Mesenchymal stem cell (in vitro differentiated cells and primary cell): ENCODE measurements at regions not wholly inside any gene's neighbourhood (a gene's known extent, or its start where the extent isn't known, plus 50 kb on each side); places are given as distances from the start of the nearest gene placed in this dataset.

Experiments used
- DNase-seq: peaks from one replicate; pipeline ENCODE4 v3.0.0-alpha.2; 2013
- H2AFZ ChIP-seq: one replicate; pipeline ENCODE4 v1.6.1; 2013; ENCODE audit warnings: low read depth, mild to moderate bottlenecking, control low read depth, inconsistent platforms, low read length, moderate library complexity
- H2AK5ac ChIP-seq: 2 replicates; pipeline ENCODE4 v1.6.1; 2013; ENCODE audit warnings: low read length, moderate library complexity, mild to moderate bottlenecking, inconsistent platforms; ENCODE audit not compliant: severe bottlenecking
- H2BK120ac ChIP-seq: one replicate; pipeline ENCODE4 v1.6.1; 2013; ENCODE audit warnings: low read depth, mild to moderate bottlenecking, inconsistent platforms, low read length, moderate library complexity
- H2BK12ac ChIP-seq, 2 experiments: one replicate each; pipeline ENCODE4 v1.6.1; 2013; ENCODE audit warnings: inconsistent platforms in 2 of 2, low read length in 2 of 2, mild to moderate bottlenecking in 2 of 2, moderate library complexity in 2 of 2, control low read depth in 1 of 2
- H2BK15ac ChIP-seq: one replicate; pipeline ENCODE4 v1.6.1; 2013; ENCODE audit warnings: mild to moderate bottlenecking, low read depth, inconsistent platforms; ENCODE audit not compliant: poor library complexity, severe bottlenecking
- H2BK5ac ChIP-seq: 2 replicates; pipeline ENCODE4 v1.6.1; 2013; ENCODE audit warnings: low read depth, mild to moderate bottlenecking, low read length, control low read depth, inconsistent platforms; ENCODE audit not compliant: poor library complexity, severe bottlenecking
- H3K14ac ChIP-seq, 2 experiments: one replicate each; pipeline ENCODE4 v1.6.1; 2013; ENCODE audit warnings: inconsistent platforms in 2 of 2, low read length in 2 of 2, control low read depth in 1 of 2, mild to moderate bottlenecking in 1 of 2, moderate library complexity in 1 of 2
- H3K18ac ChIP-seq, 2 experiments: one replicate each; pipeline ENCODE4 v1.6.1; 2013; ENCODE audit warnings: inconsistent platforms in 2 of 2, low read length in 2 of 2, control low read depth in 1 of 2, low read depth in 1 of 2, mild to moderate bottlenecking in 1 of 2
- H3K23ac ChIP-seq, 2 experiments: one replicate each; pipeline ENCODE4 v1.6.1; 2013; ENCODE audit warnings: inconsistent platforms in 2 of 2, low read length in 2 of 2, mild to moderate bottlenecking in 2 of 2, moderate library complexity in 2 of 2, control low read depth in 1 of 2
- H3K27ac ChIP-seq: 2 replicates; pipeline ENCODE4 v1.5.1; 2013; ENCODE audit warnings: mild to moderate bottlenecking, moderate library complexity, low read length, control low read depth, inconsistent platforms; ENCODE audit not compliant: poor library complexity, severe bottlenecking
- H3K27me3 ChIP-seq, 2 experiments: 2 replicates each; pipeline versions ENCODE4 v1.6.1 to v1.7.0; 2013; ENCODE audit warnings: low read length in 2 of 2, mild to moderate bottlenecking in 2 of 2, moderate library complexity in 2 of 2, control low read depth in 1 of 2, inconsistent platforms in 1 of 2; ENCODE audit not compliant: control insufficient read depth in 1 of 2, insufficient read depth in 1 of 2
- H3K36me3 ChIP-seq, 2 experiments: 2 replicates each; pipeline versions ENCODE4 v1.6.1 to v1.7.0; 2013; ENCODE audit warnings: low read length in 2 of 2, control low read depth in 1 of 2, inconsistent platforms in 1 of 2, low read depth in 1 of 2, mild to moderate bottlenecking in 1 of 2; ENCODE audit not compliant: insufficient read depth in 2 of 2, control insufficient read depth in 1 of 2
- H3K4ac ChIP-seq, 2 experiments: one replicate each; pipeline ENCODE4 v1.6.1; 2013; ENCODE audit warnings: inconsistent platforms in 2 of 2, low read length in 2 of 2, mild to moderate bottlenecking in 2 of 2, moderate library complexity in 2 of 2, control low read depth in 1 of 2, low read depth in 1 of 2
- H3K4me1 ChIP-seq: 2 replicates; pipeline ENCODE4 v1.6.1; 2013; ENCODE audit warnings: low read depth, low read length, control low read depth; ENCODE audit not compliant: control insufficient read depth, insufficient read depth
- H3K4me2 ChIP-seq: 2 replicates; pipeline ENCODE4 v1.6.1; 2013; ENCODE audit warnings: low read length, mild to moderate bottlenecking, inconsistent platforms; ENCODE audit not compliant: poor library complexity, severe bottlenecking
- H3K4me3 ChIP-seq, 2 experiments: 2 replicates each; pipeline versions ENCODE4 v1.5.1 to v1.7.0; 2013; ENCODE audit warnings: low read length in 2 of 2, mild to moderate bottlenecking in 2 of 2, control low read depth in 1 of 2, low read depth in 1 of 2; ENCODE audit not compliant: insufficient read depth in 1 of 2
- H3K79me1 ChIP-seq: replicated peaks from 2 replicates; pipeline ENCODE4 v1.6.1; 2013; ENCODE audit warnings: mild to moderate bottlenecking, control low read depth, low read length, inconsistent platforms; ENCODE audit not compliant: poor library complexity, severe bottlenecking
- H3K9ac ChIP-seq: 2 replicates; pipeline ENCODE4 v1.7.0; 2013; ENCODE audit warnings: mild to moderate bottlenecking, low read length, moderate library complexity
- H3K9me3 ChIP-seq: 2 replicates; pipeline ENCODE4 v1.7.0; 2013; ENCODE audit warnings: mild to moderate bottlenecking, low read length; ENCODE audit not compliant: control insufficient read depth
- H4K8ac ChIP-seq: one replicate; pipeline ENCODE4 v1.6.1; 2013; ENCODE audit warnings: inconsistent platforms, mild to moderate bottlenecking, low read length, moderate library complexity
- H4K91ac ChIP-seq: one replicate; pipeline ENCODE4 v1.6.1; 2013; ENCODE audit warnings: mild to moderate bottlenecking, low read length, inconsistent platforms
- WGBS: methylation state at CpG from one replicate; pipeline ENCODE4 v1.1.7; 2013; ENCODE audit warnings: mixed read lengths; 5-methylcytosine and 5-hydroxymethylcytosine counted together

DNA sequence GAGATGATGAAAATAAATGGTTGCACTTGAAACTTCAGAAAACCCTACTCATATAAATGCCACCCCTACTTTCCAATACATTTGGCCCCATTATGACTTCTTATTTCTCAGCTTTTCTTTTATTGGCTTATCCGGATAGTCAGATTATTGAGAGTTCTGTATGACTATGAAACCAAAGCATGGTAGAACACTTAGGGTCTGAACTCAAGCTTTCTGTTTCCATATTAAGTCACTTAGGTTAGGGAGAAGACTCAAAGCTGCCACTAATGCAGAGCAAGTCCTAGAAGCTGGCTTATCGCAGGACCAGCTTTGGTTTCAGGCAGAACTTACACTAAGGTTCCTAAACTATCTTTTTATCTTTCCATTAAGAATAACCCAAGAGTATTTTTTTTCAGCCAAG lies 229.9 kb upstream of the CPEB2 start:
- no peak overlapping the region for H2BK12ac ChIP-seq
- H3K4ac ChIP-seq, result no peak overlapping the region
- no peak overlapping the region for H3K18ac ChIP-seq
- peaks cover 8% of the 10 kb centered on the region for H3K9me3 ChIP-seq
- no peaks in the 10 kb centered on the region for H3K4me1 ChIP-seq
- H2AFZ ChIP-seq, result no peak overlapping the region
- H3K27ac ChIP-seq, result no peak overlapping the region
- no peak overlapping the region for H3K23ac ChIP-seq
- H2BK120ac ChIP-seq, result no peak overlapping the region
- H2BK15ac ChIP-seq, result no peak overlapping the region
- H3K9ac ChIP-seq, result no peak overlapping the region
- H2AK5ac ChIP-seq, result no peak overlapping the region
- H3K14ac ChIP-seq, result no peak overlapping the region
- H3K4me2 ChIP-seq, result no peak overlapping the region
- WGBS, result 100% methylated on average over 2 of the region's 2 CpGs
- DNase-seq, result no peak
- H3K79me1 ChIP-seq, result no peaks in the 10 kb centered on the region
- H2BK5ac ChIP-seq, result no peak overlapping the region
- no peaks in the 10 kb centered on the region for H3K36me3 ChIP-seq
- H4K8ac ChIP-seq, result no peak overlapping the region
- no peak overlapping the region for H4K91ac ChIP-seq
- H3K4me3 ChIP-seq, result no peak overlapping the region
- H3K27me3 ChIP-seq, result no peaks in the 10 kb centered on the region

DNA sequence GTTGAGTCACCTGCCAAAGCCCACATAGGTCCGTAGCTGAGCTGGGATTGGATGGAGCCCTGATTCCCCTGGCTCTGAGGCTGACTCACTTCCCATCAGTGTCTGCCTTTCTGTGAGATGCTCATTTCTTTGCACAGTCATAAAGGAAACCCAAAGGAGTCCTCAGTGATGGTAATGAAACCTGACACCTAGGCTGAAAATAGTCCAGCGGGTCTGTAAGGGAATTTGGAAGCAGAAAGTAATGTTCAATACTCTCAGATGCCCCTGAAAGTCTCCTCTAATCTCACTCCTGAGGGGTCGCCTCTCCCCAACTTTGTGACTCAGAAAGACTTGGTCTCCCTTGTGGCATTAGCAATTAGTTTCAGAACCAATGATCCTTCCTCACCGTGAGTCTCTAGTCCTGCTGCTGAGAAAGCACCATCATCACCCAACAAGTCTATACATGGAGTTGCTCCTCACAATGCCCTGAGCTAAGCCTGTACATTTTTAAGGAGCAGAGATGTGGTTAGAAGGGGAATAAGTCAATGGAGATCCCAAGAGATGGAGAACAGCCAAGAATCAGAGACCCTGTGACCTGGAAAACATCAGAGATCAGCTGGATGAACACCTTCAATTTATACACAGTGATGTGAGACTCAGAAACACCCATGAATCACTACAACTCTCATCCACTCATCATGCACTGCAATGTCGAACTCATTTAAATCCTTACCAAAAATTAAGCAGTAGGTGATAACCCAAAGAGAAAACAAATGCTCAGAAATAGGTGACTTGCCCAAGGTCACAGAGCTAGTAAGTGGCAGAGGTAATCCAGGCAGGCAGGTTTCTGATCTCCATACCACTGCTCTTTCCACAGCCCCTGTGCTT lies 219.0 kb upstream of the CPEB2 start:
- no peak for DNase-seq
- H2AK5ac ChIP-seq, result no peak overlapping the region
- no peak overlapping the region for H2AFZ ChIP-seq
- H2BK120ac ChIP-seq, result no peak overlapping the region
- no peak overlapping the region for H2BK15ac ChIP-seq
- WGBS, result 46% methylated on average over 5 of the region's 5 CpGs
- H3K9ac ChIP-seq, result peak overlapping the region; percentile 61
- no peak overlapping the region for H3K18ac ChIP-seq
- no peak overlapping the region for H2BK12ac ChIP-seq
- no peaks in the 10 kb centered on the region for H3K4me1 ChIP-seq
- no peak overlapping the region for H3K4me3 ChIP-seq
- H3K27ac ChIP-seq, result no peak overlapping the region
- no peak overlapping the region for H3K4ac ChIP-seq
- H3K14ac ChIP-seq, result no peak overlapping the region
- no peak overlapping the region for H3K4me2 ChIP-seq
- H3K9me3 ChIP-seq, result peaks cover 6% of the 10 kb centered on the region
- H3K27me3 ChIP-seq, result no peaks in the 10 kb centered on the region
- no peaks in the 10 kb centered on the region for H3K36me3 ChIP-seq
- no peak overlapping the region for H3K23ac ChIP-seq
- no peaks in the 10 kb centered on the region for H3K79me1 ChIP-seq
- no peak overlapping the region for H2BK5ac ChIP-seq
- no peak overlapping the region for H4K8ac ChIP-seq
- H4K91ac ChIP-seq, result no peak overlapping the region

DNA sequence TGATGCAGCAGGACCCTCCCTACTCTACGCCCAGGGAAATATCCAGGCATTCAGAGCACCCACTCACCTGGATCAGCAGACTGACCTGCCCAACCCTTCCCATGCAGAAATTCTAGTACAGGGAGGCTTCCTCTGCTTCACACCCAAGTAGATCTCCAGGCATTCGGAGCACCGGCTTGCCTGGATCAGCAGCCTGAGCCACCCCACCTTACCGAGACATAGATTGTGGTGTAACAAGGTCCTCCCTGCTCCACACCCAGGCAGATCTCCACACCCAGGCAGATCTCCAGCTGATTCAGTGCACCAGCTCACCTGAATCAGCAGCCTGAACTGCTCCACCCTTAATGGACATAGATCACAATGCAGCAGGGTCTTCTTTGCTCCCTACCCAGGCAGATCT lies 215.1 kb upstream of the CPEB2 start:
- DNase-seq, result no peak
- H3K4me2 ChIP-seq, result no peak overlapping the region
- H4K8ac ChIP-seq, result no peak overlapping the region
- peak overlapping the region in 1 of 2 experiments; percentile 41 for H3K14ac ChIP-seq
- WGBS, result 72% methylated on average over 4 of the region's 4 CpGs
- H4K91ac ChIP-seq, result no peak overlapping the region
- peaks cover 18% of the 10 kb centered on the region for H3K9me3 ChIP-seq
- H2AFZ ChIP-seq, result no peak overlapping the region
- no peak overlapping the region for H3K9ac ChIP-seq
- H3K4me1 ChIP-seq, result no peaks in the 10 kb centered on the region
- H3K79me1 ChIP-seq, result no peaks in the 10 kb centered on the region
- H3K18ac ChIP-seq, result no peak overlapping the region
- H2AK5ac ChIP-seq, result no peak overlapping the region
- H3K36me3 ChIP-seq, result no peaks in the 10 kb centered on the region
- no peaks in the 10 kb centered on the region for H3K27me3 ChIP-seq
- no peak overlapping the region for H2BK120ac ChIP-seq
- no peak overlapping the region for H3K23ac ChIP-seq
- H2BK5ac ChIP-seq, result no peak overlapping the region
- no peak overlapping the region for H3K27ac ChIP-seq
- no peak overlapping the region for H3K4me3 ChIP-seq
- no peak overlapping the region for H2BK12ac ChIP-seq
- H3K4ac ChIP-seq, result no peak overlapping the region
- no peak overlapping the region for H2BK15ac ChIP-seq

DNA sequence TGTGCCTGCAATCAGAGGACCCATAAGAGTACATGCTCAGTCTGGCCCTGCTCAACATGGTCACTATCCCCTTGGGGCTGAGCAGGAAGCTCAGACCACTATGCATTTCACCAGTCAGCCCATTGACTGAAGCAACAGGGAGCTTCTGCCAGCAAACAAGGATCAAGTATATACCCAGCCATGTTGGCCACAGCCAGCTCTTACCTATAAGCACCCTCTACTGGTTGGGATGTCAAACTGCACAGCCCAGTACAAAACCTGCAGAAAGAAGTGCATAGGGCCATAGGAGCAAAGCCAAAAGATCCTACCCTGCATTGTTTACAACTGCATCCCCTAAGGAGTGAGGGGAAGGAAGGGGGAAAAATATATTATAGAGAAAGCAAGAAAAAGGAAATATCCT lies 214.4 kb upstream of the CPEB2 start:
- Histone ChIP-seq H3K14ac (no peak overlapping the region), H3K27me3 (no peaks in the 10 kb centered on the region), H2BK12ac (no peak overlapping the region), H3K79me1 (no peaks in the 10 kb centered on the region), H4K8ac (no peak overlapping the region), H3K4me1 (no peaks in the 10 kb centered on the region), H2AFZ (no peak overlapping the region), H2BK5ac (no peak overlapping the region), H3K27ac (no peak overlapping the region), H3K36me3 (no peaks in the 10 kb centered on the region), H2AK5ac (no peak overlapping the region), H2BK15ac (no peak overlapping the region), H3K23ac (no peak overlapping the region), H3K18ac (no peak overlapping the region), H3K4ac (no peak overlapping the region), H3K9me3 (peaks cover 18% of the 10 kb centered on the region), H2BK120ac (no peak overlapping the region), H3K9ac (no peak overlapping the region), H4K91ac (no peak overlapping the region), H3K4me2 (no peak overlapping the region), H3K4me3 (no peak overlapping the region)
- peak; percentile 45 for DNase-seq
